ENCODE measurements at regions not wholly inside any gene's neighbourhood (a gene's known extent, or its start where the extent isn't known, plus 50 kb on each side); places are given as distances from the start of the nearest gene placed in this dataset.

DNA sequence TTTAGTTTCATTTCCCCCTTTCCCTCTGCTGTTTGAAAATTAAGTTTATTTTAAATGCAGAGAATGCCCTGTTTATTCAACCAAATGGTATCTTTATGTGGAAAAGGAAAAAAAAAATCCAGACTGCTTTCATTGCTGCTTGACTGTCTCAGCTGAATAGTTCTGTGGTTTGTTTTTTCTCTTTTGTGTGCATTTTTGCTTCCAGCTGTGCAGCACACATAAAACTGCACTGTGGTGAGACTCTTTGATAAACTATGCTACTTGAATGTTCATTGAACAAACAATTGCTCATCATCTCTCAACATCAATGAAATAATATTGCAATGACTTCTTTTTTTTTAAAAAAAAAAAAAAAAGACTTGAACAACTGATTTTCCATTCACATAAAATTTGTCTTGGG lies 78.6 kb upstream of the GLI3 start:
- 0 out of 2 replicates have a peak, but pooled peaks cover 4% of the 10 kb centered on the region for H3K9me2 ChIP-seq
- ChIA-PET POLR2A (no interaction called here), CTCF (no interaction called here)
- H2AFZ ChIP-seq (ENCODE audit: low read depth) = no peak overlapping the region
- H3K4me1 ChIP-seq (ENCODE audit: control insufficient read depth in 1 of 2, insufficient read depth in 2 of 2, low read depth in 1 of 2, low read length in 1 of 2) = peaks cover 0 to 3% of the 10 kb centered on the region in 2 experiments; a peak in 1 of 4 replicates
- no peak for TF ChIP-seq TAF1 (IDR thresholded peaks at IDR 0.05; ENCODE audit: borderline replicate concordance, low read depth, low read length)
- TF ChIP-seq CHD2 (IDR thresholded peaks at IDR 0.05; ENCODE audit: low read length, partially characterized antibody) = no peak
- TF ChIP-seq RAD21 (IDR thresholded peaks at IDR 0.05; ENCODE audit: low read length) = no peak
- no peak for TF ChIP-seq EZH2phosphoT487 (IDR thresholded peaks at IDR 0.05; ENCODE audit: borderline replicate concordance, low read depth)
- TF ChIP-seq, protein P1, sequence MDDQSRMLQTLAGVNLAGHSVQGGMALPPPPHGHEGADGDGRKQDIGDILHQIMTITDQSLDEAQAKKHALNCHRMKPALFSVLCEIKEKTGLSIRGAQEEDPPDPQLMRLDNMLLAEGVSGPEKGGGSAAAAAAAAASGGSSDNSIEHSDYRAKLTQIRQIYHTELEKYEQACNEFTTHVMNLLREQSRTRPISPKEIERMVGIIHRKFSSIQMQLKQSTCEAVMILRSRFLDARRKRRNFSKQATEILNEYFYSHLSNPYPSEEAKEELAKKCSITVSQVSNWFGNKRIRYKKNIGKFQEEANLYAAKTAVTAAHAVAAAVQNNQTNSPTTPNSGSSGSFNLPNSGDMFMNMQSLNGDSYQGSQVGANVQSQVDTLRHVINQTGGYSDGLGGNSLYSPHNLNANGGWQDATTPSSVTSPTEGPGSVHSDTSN (IDR thresholded peaks at IDR 0.05) = no peak
- TF ChIP-seq FOXM1 (IDR thresholded peaks at IDR 0.05; ENCODE audit: low read depth) = no peak
- TF ChIP-seq, protein P2, sequence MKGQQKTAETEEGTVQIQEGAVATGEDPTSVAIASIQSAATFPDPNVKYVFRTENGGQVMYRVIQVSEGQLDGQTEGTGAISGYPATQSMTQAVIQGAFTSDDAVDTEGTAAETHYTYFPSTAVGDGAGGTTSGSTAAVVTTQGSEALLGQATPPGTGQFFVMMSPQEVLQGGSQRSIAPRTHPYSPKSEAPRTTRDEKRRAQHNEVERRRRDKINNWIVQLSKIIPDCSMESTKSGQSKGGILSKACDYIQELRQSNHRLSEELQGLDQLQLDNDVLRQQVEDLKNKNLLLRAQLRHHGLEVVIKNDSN (IDR thresholded peaks at IDR 0.05; ENCODE audit: borderline replicate concordance, low read depth) = no peak
- TF ChIP-seq ELF1 (IDR thresholded peaks at IDR 0.05) = no peak
- TF ChIP-seq, protein P3, sequence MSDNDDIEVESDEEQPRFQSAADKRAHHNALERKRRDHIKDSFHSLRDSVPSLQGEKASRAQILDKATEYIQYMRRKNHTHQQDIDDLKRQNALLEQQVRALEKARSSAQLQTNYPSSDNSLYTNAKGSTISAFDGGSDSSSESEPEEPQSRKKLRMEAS (IDR thresholded peaks at IDR 0.05; ENCODE audit: low read depth) = no peak
- no peak for TF ChIP-seq RXRA (IDR thresholded peaks at IDR 0.05; ENCODE audit: borderline replicate concordance, low read depth)
- H3K27me3 ChIP-seq (ENCODE audit: insufficient read depth) = no peaks in the 10 kb centered on the region; the same call in 1 of the 2 replicates
- H3K4me3 ChIP-seq (ENCODE audit: low read depth in 2 of 2, low read length in 1 of 2) = no peak overlapping the region
- no peaks in the 10 kb centered on the region for H3F3A ChIP-seq (replicated peaks; ENCODE audit: insufficient read depth)
- 0 out of 2 replicates have a peak, but pooled peaks cover 7% of the 10 kb centered on the region for H3K9me3 ChIP-seq
- DNase-seq = no peak
- no peaks in the 10 kb centered on the region for H4K20me1 ChIP-seq (ENCODE audit: insufficient read depth)
- no peak overlapping the region for H3K27ac ChIP-seq (ENCODE audit: low read depth in 2 of 2, low read length in 1 of 2)
- H3K36me3 ChIP-seq (replicated peaks in 1 of 2; ENCODE audit: control insufficient read depth in 1 of 2, insufficient read depth in 2 of 2, low read length in 1 of 2) = no peaks in the 10 kb centered on the region
- no peak overlapping the region for H3K4me2 ChIP-seq
- no peak overlapping the region for H3K9ac ChIP-seq
- H3K79me2 ChIP-seq (ENCODE audit: insufficient read depth) = no peaks in the 10 kb centered on the region

DNA sequence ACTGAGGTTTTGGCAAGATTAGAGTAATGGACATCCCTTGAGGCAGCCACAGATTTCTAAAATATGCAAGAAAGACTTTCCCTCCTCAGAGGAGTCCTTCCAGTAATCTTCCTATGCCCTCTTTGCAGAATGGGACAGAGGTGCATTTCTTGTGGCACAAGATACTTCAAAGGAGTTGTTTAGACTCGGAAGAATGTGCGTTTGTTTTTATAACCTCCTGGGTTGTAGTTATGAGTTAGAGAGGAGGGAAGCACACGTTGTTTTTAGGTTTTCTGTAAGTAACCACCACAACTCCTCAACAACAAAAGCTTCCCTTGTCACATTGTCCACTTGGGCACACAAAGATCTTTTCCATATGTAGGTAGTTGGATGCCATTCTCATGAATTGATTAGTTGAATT lies 78.1 kb upstream of the GLI3 start:
- Histone ChIP-seq H3K9ac (no peak overlapping the region), H3F3A (replicated peaks; ENCODE audit: insufficient read depth) (no peaks in the 10 kb centered on the region), H4K20me1 (ENCODE audit: insufficient read depth) (no peaks in the 10 kb centered on the region), H3K9me3 (0 out of 2 replicates have a peak, but pooled peaks cover 7% of the 10 kb centered on the region), H3K27ac (ENCODE audit: low read depth in 2 of 2, low read length in 1 of 2) (no peak overlapping the region), H3K4me2 (no peak overlapping the region), H3K4me3 (ENCODE audit: low read depth in 2 of 2, low read length in 1 of 2) (no peak overlapping the region), H3K27me3 (ENCODE audit: insufficient read depth) (no peaks in the 10 kb centered on the region; the same call in 1 of the 2 replicates), H3K79me2 (ENCODE audit: insufficient read depth) (no peaks in the 10 kb centered on the region), H3K36me3 (replicated peaks in 1 of 2; ENCODE audit: control insufficient read depth in 1 of 2, insufficient read depth in 2 of 2, low read length in 1 of 2) (no peaks in the 10 kb centered on the region), H3K4me1 (ENCODE audit: control insufficient read depth in 1 of 2, insufficient read depth in 2 of 2, low read depth in 1 of 2, low read length in 1 of 2) (peaks cover 0 to 3% of the 10 kb centered on the region in 2 experiments; a peak in 1 of 4 replicates), H3K9me2 (0 out of 2 replicates have a peak, but pooled peaks cover 4% of the 10 kb centered on the region), H2AFZ (ENCODE audit: low read depth) (no peak overlapping the region)
- 2% methylated on average over 3 of the region's 3 CpGs for WGBS (ENCODE audit: low lambda C conversion rate)
- CTCF ChIA-PET = no interaction called here
- TF ChIP-seq JUND (IDR thresholded peaks at IDR 0.05) = no peak
- TF ChIP-seq MXI1 (IDR thresholded peaks at IDR 0.05; ENCODE audit: low read depth, low read length) = no peak
- TF ChIP-seq FOXJ3 (CRISPR knock-in tag; IDR thresholded peaks at IDR 0.05) = no peak
- TF ChIP-seq RXRA (IDR thresholded peaks at IDR 0.05; ENCODE audit: borderline replicate concordance, low read depth) = no peak
- TF ChIP-seq CHD2 (IDR thresholded peaks at IDR 0.05; ENCODE audit: low read length, partially characterized antibody) = no peak
- TF ChIP-seq MEF2A (IDR thresholded peaks at IDR 0.05; ENCODE audit: borderline replicate concordance, low read depth) = no peak
- no peak for TF ChIP-seq TCF12 (IDR thresholded peaks at IDR 0.05)
- TF ChIP-seq SMC3 (IDR thresholded peaks at IDR 0.05; ENCODE audit: low read depth, low read length) = no peak
- no peak for TF ChIP-seq RCOR1 (IDR thresholded peaks at IDR 0.05; ENCODE audit: low read length)
- TF ChIP-seq, protein P4, sequence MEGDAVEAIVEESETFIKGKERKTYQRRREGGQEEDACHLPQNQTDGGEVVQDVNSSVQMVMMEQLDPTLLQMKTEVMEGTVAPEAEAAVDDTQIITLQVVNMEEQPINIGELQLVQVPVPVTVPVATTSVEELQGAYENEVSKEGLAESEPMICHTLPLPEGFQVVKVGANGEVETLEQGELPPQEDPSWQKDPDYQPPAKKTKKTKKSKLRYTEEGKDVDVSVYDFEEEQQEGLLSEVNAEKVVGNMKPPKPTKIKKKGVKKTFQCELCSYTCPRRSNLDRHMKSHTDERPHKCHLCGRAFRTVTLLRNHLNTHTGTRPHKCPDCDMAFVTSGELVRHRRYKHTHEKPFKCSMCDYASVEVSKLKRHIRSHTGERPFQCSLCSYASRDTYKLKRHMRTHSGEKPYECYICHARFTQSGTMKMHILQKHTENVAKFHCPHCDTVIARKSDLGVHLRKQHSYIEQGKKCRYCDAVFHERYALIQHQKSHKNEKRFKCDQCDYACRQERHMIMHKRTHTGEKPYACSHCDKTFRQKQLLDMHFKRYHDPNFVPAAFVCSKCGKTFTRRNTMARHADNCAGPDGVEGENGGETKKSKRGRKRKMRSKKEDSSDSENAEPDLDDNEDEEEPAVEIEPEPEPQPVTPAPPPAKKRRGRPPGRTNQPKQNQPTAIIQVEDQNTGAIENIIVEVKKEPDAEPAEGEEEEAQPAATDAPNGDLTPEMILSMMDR (IDR thresholded peaks at IDR 0.05) = no peak
- TF ChIP-seq, protein P3 (IDR thresholded peaks at IDR 0.05; ENCODE audit: low read depth) = no peak
- TF ChIP-seq RAD21 (IDR thresholded peaks at IDR 0.05; ENCODE audit: low read length) = no peak
- DNase-seq = no peak
- POLR2A ChIA-PET = no interaction called here

All from SK-N-SH (cell line).